ENCODE measurements at regions not wholly inside any gene's neighbourhood (a gene's known extent, or its start where the extent isn't known, plus 50 kb on each side); places are given as distances from the start of the nearest gene placed in this dataset.

- no peak overlapping the region for H3K4me2 ChIP-seq (ENCODE audit: low read length)
- no peaks in the 10 kb centered on the region for H3K79me2 ChIP-seq (ENCODE audit: insufficient read depth, low read length)
- no peaks in the 10 kb centered on the region for H3K36me3 ChIP-seq (ENCODE audit: control insufficient read depth in 1 of 2, insufficient read depth in 2 of 2, low read length in 2 of 2)
- H3K9ac ChIP-seq (ENCODE audit: low read length) = no peak overlapping the region
- H3K9me2 ChIP-seq (ENCODE audit: insufficient read depth) = no peaks in the 10 kb centered on the region
- H3K9me3 ChIP-seq (ENCODE audit: control insufficient read depth in 1 of 2, insufficient read depth in 1 of 2, low read depth in 1 of 2, low read length in 2 of 2) = peaks cover 10 to 22% of the 10 kb centered on the region in 2 experiments; a peak in 2 of 4 replicates
- ChIA-PET CTCF (no interaction called here), POLR2A (no interaction called here), RAD21 (ENCODE audit: low non-redundant PET in 1 of 2, low total read pairs in 2 of 2, uncharacterized antibody in 2 of 2, unreplicated experiment in 2 of 2) (no interaction called here)
- no peaks in the 10 kb centered on the region for H3K4me1 ChIP-seq (ENCODE audit: control insufficient read depth in 1 of 2, insufficient read depth in 2 of 2, low read length in 2 of 2)
- H3K27ac ChIP-seq (ENCODE audit: low read depth, low read length) = no peak overlapping the region
- no peak for TF ChIP-seq POLR2AphosphoS5 (IDR thresholded peaks at IDR 0.05; ENCODE audit: low read depth, low read length)
- TF ChIP-seq ELF1 (IDR thresholded peaks at IDR 0.05; ENCODE audit: borderline replicate concordance, low read depth) = no peak
- TF ChIP-seq, protein P1, sequence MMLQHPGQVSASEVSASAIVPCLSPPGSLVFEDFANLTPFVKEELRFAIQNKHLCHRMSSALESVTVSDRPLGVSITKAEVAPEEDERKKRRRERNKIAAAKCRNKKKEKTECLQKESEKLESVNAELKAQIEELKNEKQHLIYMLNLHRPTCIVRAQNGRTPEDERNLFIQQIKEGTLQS (IDR thresholded peaks at IDR 0.05) = no peak
- TF ChIP-seq FOSL1 (IDR thresholded peaks at IDR 0.05; ENCODE audit: low read depth) = no peak
- TF ChIP-seq REST (IDR thresholded peaks at IDR 0.05; ENCODE audit: low read depth) = no peak
- TF ChIP-seq RAD21 (IDR thresholded peaks at IDR 0.05; ENCODE audit: low read depth) = no peak
- no peak for TF ChIP-seq YY1 (IDR thresholded peaks at IDR 0.05; ENCODE audit: extremely low read depth, insufficient replicate concordance, low read depth, low read length)
- TF ChIP-seq ZBTB33 (IDR thresholded peaks at IDR 0.05; ENCODE audit: extremely low read depth, insufficient replicate concordance, low read length) = no peak
- TF ChIP-seq ZNF274 (IDR thresholded peaks at IDR 0.05; ENCODE audit: low read depth, low read length) = no peak
- no peak for TF ChIP-seq SRF (IDR thresholded peaks at IDR 0.05; ENCODE audit: low read depth)
- no peak for TF ChIP-seq CEBPB (IDR thresholded peaks at IDR 0.05; ENCODE audit: low read depth)
- TF ChIP-seq POLR2A (IDR thresholded peaks at IDR 0.05; ENCODE audit: borderline replicate concordance, extremely low read depth, insufficient read depth, insufficient read length) = no peak
- no peak for TF ChIP-seq ZFX (IDR thresholded peaks at IDR 0.05)
- TF ChIP-seq SIN3A (IDR thresholded peaks at IDR 0.05; ENCODE audit: low read depth) = no peak
- no peak for TF ChIP-seq EZH2phosphoT487 (IDR thresholded peaks at IDR 0.05; ENCODE audit: borderline replicate concordance)
- intact Hi-C loops (cut with micrococcal nuclease) = no loop called here
- ATAC-seq = no peak
- BruUV-seq (replicated peaks) = no TSS peak
- no peak for DNase-seq (ENCODE audit: low read depth, low spot score)
- no peaks in the 10 kb centered on the region for H4K20me1 ChIP-seq (ENCODE audit: insufficient read depth)
- no peaks in the 10 kb centered on the region for H3K27me3 ChIP-seq (ENCODE audit: insufficient read depth, low read length)
- H2AFZ ChIP-seq (ENCODE audit: low read depth, low read length, poor library complexity, severe bottlenecking) = no peak overlapping the region
- H3K4me3 ChIP-seq (replicated peaks in 1 of 2; ENCODE audit: low read depth in 1 of 2, low read length in 2 of 2) = no peak overlapping the region
Observed at GRCh38 chr2:5332925-5333324, 359.3 kb upstream of the SOX11 start.
